SW 1271 (cell line): ENCODE measurements at regions not wholly inside any gene's neighbourhood (a gene's known extent, or its start where the extent isn't known, plus 50 kb on each side); places are given as distances from the start of the nearest gene placed in this dataset.

ENCODE experiments used
- DNase-seq, 2 experiments: peaks; one replicate each; lab custom pipeline; 2025; lab: John Stamatoyannopoulos, UW

- no peak for DNase-seq
These were observed 115.0 kb upstream of the LGALSL start for GRCh38 chr2:64338910-64339500.

GRCh38 chr2:64341461-64341860, 112.5 kb upstream of the LGALSL start:
- DNase-seq, result no peak

GRCh38 chr2:64342195-64343099, 111.5 kb upstream of the LGALSL start:
- DNase-seq, result no peak

GRCh38 chr2:64344999-64345576, 108.9 kb upstream of the LGALSL start:
- no peak for DNase-seq

GRCh38 chr2:64345998-64346397, 108.0 kb upstream of the LGALSL start:
- DNase-seq, result no peak

- DNase-seq, result peak in 1 of 2 experiments; percentile 6
These were observed 105.4 kb upstream of the LGALSL start for GRCh38 chr2:64348386-64349130.

- no peak for DNase-seq
These were observed 104.8 kb upstream of the LGALSL start for GRCh38 chr2:64349131-64349530.

- DNase-seq, result no peak
These were observed 103.0 kb upstream of the LGALSL start for GRCh38 chr2:64350996-64351395.

- no peak for DNase-seq
These were observed 101.7 kb upstream of the LGALSL start for GRCh38 chr2:64352292-64352691.

GRCh38 chr2:64354857-64355680, 98.9 kb upstream of the LGALSL start:
- peak in 1 of 2 experiments; percentile 33 for DNase-seq

- DNase-seq, result no peak
These were observed 97.1 kb upstream of the LGALSL start for GRCh38 chr2:64356906-64357305.

- DNase-seq, result no peak
These were observed 94.6 kb upstream of the LGALSL start for GRCh38 chr2:64359171-64359891.

- DNase-seq, result no peak
These were observed 93.9 kb upstream of the LGALSL start for GRCh38 chr2:64359892-64360657.

GRCh38 chr2:64361151-64361938, 92.6 kb upstream of the LGALSL start:
- no peak for DNase-seq

GRCh38 chr2:64362562-64363026, 91.4 kb upstream of the LGALSL start:
- no peak for DNase-seq

GRCh38 chr2:64363140-64363539, 90.8 kb upstream of the LGALSL start:
- DNase-seq, result no peak

- DNase-seq, result no peak
These were observed 90.1 kb upstream of the LGALSL start for GRCh38 chr2:64363848-64364247.

GRCh38 chr2:64367444-64368232, 86.3 kb upstream of the LGALSL start:
- DNase-seq, result no peak
